K562 (cell line): ENCODE measurements at regions not wholly inside any gene's neighbourhood (a gene's known extent, or its start where the extent isn't known, plus 50 kb on each side); places are given as distances from the start of the nearest gene placed in this dataset.

ENCODE experiments used
- ATF2 ChIP-seq: sonication (generic); formaldehyde crosslinking; IDR thresholded peaks from 2 replicates; pipeline ENCODE4 v1.8.1; 2022; ENCODE audit warnings: missing genetic modification reagents
- BCL6 ChIP-seq: fragments of 250-450 bp; sonication (Bioruptor Pico); IDR thresholded peaks from 2 replicates; pipeline ENCODE4 v1.4.0; 2020
- E2F3 ChIP-seq: fragments of 250-450 bp; sonication (Bioruptor Pico); IDR thresholded peaks from 2 replicates; pipeline ENCODE4 v1.4.0; 2020; ENCODE audit warnings: mild to moderate bottlenecking
- ZZZ3 ChIP-seq: fragments of 450-650 bp; IDR thresholded peaks from 2 replicates; pipeline ENCODE4 v1.6.1; 2016; ENCODE audit warnings: antibody characterized with exemption, mild to moderate bottlenecking, moderate library complexity

- no peak for TF ChIP-seq E2F3 (CRISPR knock-in tag)
- TF ChIP-seq BCL6: no peak
- no peak for TF ChIP-seq ZZZ3
- no peak for TF ChIP-seq ATF2 (CRISPR knock-in tag)
Observed at GRCh38 chr6:63517221-63517620, 55.1 kb upstream of the LOC128125822 start.
